ENCODE measurements at regions not wholly inside any gene's neighbourhood (a gene's known extent, or its start where the extent isn't known, plus 50 kb on each side); places are given as distances from the start of the nearest gene placed in this dataset.

DNA sequence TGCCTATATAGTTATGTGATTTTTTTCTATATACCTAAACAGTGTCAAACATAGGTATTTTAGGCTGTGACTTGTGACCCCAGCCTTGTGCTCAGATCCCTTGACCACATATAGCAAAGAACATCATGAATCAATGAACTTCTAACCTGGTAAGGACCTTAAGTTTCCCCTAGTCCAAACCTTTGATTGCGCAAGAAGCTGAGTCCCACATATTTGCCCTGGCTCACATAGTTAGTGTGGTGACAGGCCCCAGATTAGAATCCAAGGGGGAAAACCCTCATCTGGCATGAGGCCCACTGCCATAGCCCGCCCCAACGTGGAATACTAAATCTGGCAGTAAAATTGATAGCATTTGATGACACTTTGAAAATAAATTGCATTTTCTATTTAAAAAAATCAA is 171.8 kb downstream of the MZT1 start:
- TF ChIP-seq TAF1 (IDR thresholded peaks at IDR 0.05; ENCODE audit: low read depth), result no peak
- TF ChIP-seq, protein P1, sequence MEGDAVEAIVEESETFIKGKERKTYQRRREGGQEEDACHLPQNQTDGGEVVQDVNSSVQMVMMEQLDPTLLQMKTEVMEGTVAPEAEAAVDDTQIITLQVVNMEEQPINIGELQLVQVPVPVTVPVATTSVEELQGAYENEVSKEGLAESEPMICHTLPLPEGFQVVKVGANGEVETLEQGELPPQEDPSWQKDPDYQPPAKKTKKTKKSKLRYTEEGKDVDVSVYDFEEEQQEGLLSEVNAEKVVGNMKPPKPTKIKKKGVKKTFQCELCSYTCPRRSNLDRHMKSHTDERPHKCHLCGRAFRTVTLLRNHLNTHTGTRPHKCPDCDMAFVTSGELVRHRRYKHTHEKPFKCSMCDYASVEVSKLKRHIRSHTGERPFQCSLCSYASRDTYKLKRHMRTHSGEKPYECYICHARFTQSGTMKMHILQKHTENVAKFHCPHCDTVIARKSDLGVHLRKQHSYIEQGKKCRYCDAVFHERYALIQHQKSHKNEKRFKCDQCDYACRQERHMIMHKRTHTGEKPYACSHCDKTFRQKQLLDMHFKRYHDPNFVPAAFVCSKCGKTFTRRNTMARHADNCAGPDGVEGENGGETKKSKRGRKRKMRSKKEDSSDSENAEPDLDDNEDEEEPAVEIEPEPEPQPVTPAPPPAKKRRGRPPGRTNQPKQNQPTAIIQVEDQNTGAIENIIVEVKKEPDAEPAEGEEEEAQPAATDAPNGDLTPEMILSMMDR (IDR thresholded peaks at IDR 0.05; ENCODE audit: poor library complexity, severe bottlenecking), result no peak

Measured in neural cell (in vitro differentiated cells).